ENCODE measurements at regions not wholly inside any gene's neighbourhood (a gene's known extent, or its start where the extent isn't known, plus 50 kb on each side); places are given as distances from the start of the nearest gene placed in this dataset.
"Not testable (repeated sequence)": the region's sequence is repeated elsewhere in the genome, so short reads cannot be mapped to it uniquely, and the experiment has no call there.

DNA sequence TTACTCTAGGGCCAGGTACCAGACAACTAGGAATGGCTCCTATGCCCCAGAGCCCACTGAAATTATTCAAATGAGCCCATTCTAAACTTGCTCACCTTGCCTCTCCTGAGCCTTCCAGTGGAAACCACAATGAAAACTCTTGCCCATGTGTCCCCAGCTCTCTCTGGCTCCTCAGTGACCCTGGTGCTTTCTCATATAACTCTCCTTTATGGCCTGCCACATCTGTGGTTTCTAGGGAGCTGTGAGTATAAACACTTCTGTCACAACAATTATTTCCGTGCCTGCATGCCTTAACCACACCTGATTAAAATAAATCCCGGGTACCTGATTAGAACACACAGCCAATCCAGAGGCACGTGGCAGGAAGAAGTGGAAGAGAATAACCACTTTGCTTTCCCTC, 333.0 kb upstream of the SPRED2 start:
- Histone ChIP-seq H3K27me3 (no peaks in the 10 kb centered on the region), H3K36me3 (no peaks in the 10 kb centered on the region), H3K4me3 (ENCODE audit: low read depth in 1 of 2, low read length in 1 of 2) (no peak overlapping the region), H3K4me1 (ENCODE audit: control insufficient read depth in 1 of 2, insufficient read depth in 1 of 2, low read depth in 1 of 2, low read length in 1 of 2) (no peaks in the 10 kb centered on the region), H3K9me3 (no peaks in the 10 kb centered on the region), H3K27ac (no peak overlapping the region)
- TF ChIP-seq, protein P1, sequence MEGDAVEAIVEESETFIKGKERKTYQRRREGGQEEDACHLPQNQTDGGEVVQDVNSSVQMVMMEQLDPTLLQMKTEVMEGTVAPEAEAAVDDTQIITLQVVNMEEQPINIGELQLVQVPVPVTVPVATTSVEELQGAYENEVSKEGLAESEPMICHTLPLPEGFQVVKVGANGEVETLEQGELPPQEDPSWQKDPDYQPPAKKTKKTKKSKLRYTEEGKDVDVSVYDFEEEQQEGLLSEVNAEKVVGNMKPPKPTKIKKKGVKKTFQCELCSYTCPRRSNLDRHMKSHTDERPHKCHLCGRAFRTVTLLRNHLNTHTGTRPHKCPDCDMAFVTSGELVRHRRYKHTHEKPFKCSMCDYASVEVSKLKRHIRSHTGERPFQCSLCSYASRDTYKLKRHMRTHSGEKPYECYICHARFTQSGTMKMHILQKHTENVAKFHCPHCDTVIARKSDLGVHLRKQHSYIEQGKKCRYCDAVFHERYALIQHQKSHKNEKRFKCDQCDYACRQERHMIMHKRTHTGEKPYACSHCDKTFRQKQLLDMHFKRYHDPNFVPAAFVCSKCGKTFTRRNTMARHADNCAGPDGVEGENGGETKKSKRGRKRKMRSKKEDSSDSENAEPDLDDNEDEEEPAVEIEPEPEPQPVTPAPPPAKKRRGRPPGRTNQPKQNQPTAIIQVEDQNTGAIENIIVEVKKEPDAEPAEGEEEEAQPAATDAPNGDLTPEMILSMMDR (IDR thresholded peaks at IDR 0.05) = no peak

DNA sequence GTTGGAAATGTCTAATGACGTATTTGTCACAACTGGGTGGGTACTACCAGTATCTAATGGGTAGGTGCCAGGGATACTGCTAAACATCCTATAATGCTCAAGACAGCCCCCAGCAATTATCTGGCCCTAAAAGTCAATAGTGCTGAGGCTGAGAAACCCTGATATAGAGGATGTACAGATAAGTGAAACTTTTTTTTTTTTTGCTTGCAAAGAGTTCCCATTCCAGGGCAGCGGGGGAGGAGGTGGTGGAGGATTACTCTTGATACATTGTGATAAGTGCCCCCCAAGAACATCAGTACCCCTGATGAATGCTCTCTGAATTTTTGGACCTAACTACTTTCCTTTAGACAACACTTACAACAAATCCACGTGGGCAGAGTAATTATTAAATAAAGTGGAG, 329.7 kb upstream of the SPRED2 start:
- H3K9me3 ChIP-seq = no peaks in the 10 kb centered on the region
- no peaks in the 10 kb centered on the region for H3K4me1 ChIP-seq (ENCODE audit: control insufficient read depth in 1 of 2, insufficient read depth in 1 of 2, low read depth in 1 of 2, low read length in 1 of 2)
- no peaks in the 10 kb centered on the region for H3K36me3 ChIP-seq
- no peak overlapping the region for H3K27ac ChIP-seq
- H3K27me3 ChIP-seq = no peaks in the 10 kb centered on the region
- TF ChIP-seq, protein P1 (IDR thresholded peaks at IDR 0.05) = no peak
- no peak overlapping the region for H3K4me3 ChIP-seq (ENCODE audit: low read depth in 1 of 2, low read length in 1 of 2)

DNA sequence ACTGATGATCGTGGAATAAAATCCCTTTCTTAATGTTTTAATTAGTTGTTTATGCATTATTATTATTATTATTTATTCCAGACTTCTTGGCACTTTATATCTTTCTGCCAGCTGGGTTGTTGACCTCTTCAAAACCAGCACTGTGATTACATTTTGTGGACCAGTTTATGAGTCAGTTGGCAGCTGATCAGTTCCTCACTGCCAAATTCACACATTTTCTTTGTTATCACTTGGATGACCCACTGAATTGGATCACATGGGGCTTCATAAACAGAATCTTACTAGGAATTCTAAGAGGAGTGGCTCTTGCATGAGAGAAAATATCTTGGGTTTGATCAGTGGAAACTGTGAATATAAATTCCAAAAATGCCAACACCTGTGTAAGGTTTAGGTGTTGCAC, 321.8 kb upstream of the SPRED2 start:
- Histone ChIP-seq H3K27me3 (no peaks in the 10 kb centered on the region), H3K4me1 (ENCODE audit: control insufficient read depth in 1 of 2, insufficient read depth in 1 of 2, low read depth in 1 of 2, low read length in 1 of 2) (no peaks in the 10 kb centered on the region), H3K4me3 (ENCODE audit: low read depth in 1 of 2, low read length in 1 of 2) (no peak overlapping the region), H3K36me3 (no peaks in the 10 kb centered on the region), H3K9me3 (no peaks in the 10 kb centered on the region), H3K27ac (no peak overlapping the region)
- TF ChIP-seq, protein P1 (IDR thresholded peaks at IDR 0.05) = no peak

DNA sequence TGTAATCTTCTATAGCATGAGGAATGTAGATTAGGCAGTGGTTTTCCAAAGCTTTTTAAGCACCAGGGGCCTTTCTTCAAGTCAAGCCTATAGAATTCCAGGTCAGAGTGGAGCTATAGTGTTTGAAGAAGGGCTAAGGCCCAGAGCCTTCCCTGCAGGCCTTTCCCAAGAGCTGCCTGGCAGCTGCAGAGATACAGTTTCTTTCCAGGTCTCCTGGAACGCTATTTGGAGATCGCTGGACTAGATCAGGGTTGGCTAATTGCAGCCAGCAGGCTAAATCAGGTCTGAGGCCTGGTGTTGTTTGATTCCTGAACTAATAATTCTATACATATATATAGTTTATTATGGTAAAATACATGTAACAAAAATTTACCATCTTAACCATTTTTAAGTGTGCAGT, 319.0 kb upstream of the SPRED2 start:
- no peak overlapping the region for H3K27ac ChIP-seq
- no peaks in the 10 kb centered on the region for H3K27me3 ChIP-seq
- no peaks in the 10 kb centered on the region for H3K4me1 ChIP-seq (ENCODE audit: control insufficient read depth in 1 of 2, insufficient read depth in 1 of 2, low read depth in 1 of 2, low read length in 1 of 2)
- H3K9me3 ChIP-seq = no peaks in the 10 kb centered on the region
- no peaks in the 10 kb centered on the region for H3K36me3 ChIP-seq
- H3K4me3 ChIP-seq (ENCODE audit: low read depth in 1 of 2, low read length in 1 of 2) = no peak overlapping the region
- TF ChIP-seq, protein P1 (IDR thresholded peaks at IDR 0.05) = no peak

DNA sequence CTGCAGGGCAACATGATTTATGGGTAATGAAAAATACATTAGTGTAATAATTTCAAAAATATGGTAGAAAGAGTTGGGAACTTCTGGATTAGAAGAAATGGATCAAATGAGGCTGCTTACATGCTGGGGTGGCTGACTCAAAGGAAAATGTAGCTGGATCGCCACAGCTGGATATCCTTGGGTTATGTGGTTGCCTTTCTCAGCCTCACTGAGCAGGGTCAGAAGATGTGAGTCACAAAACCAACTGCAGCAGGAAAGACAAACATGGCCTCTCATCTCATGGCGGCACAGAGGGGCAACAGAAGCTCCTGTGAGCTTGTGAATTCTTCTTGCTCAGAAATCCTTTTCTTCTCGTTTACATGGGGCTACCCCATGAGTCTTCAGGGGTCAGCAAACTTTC, 317.1 kb upstream of the SPRED2 start:
- H3K9me3 ChIP-seq = no peaks in the 10 kb centered on the region
- H3K36me3 ChIP-seq = no peaks in the 10 kb centered on the region
- H3K27ac ChIP-seq = no peak overlapping the region
- no peaks in the 10 kb centered on the region for H3K27me3 ChIP-seq
- H3K4me3 ChIP-seq (ENCODE audit: low read depth in 1 of 2, low read length in 1 of 2) = no peak overlapping the region
- TF ChIP-seq, protein P1 (IDR thresholded peaks at IDR 0.05) = no peak
- H3K4me1 ChIP-seq (ENCODE audit: control insufficient read depth in 1 of 2, insufficient read depth in 1 of 2, low read depth in 1 of 2, low read length in 1 of 2) = no peaks in the 10 kb centered on the region

DNA sequence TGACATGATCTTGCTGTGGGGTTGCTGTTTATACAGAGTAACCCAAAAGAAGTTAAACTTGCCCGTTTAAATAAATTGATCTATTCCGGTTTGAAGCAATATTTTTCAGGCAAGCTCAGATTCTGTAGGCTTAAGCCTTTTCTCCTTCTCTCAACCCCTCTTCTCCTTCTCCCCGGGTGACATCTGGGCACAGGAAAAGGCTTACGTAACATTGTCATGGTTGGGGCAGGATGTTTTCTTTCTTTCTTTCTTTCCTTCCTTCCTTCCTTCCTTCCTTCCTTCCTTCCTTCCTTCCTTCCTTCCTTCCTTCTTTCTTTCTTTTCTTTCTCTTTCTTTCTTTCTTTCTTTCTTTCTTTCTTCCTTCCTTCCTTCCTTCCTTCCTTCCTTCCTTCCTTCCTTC, 315.5 kb upstream of the SPRED2 start:
- not testable (repeated sequence) for H3K36me3 ChIP-seq; H3K9me3 ChIP-seq; H3K4me1 ChIP-seq (ENCODE audit: control insufficient read depth in 1 of 2, insufficient read depth in 1 of 2, low read depth in 1 of 2, low read length in 1 of 2); H3K27me3 ChIP-seq; H3K27ac ChIP-seq; H3K4me3 ChIP-seq (ENCODE audit: low read depth in 1 of 2, low read length in 1 of 2)
